OCI-LY7 (cell line): ENCODE measurements at regions not wholly inside any gene's neighbourhood (a gene's known extent, or its start where the extent isn't known, plus 50 kb on each side); places are given as distances from the start of the nearest gene placed in this dataset.

Experiments used
- BruUV-seq: library from RNA; stranded (reverse); fragments of 400-500 nt; replicated peaks from 2 replicates; lab custom pipeline; 2021; lab: Mats Ljungman, UMichigan
- CTCF ChIA-PET: fragments of 300-600 bp; sonication (Branson Sonifier 250); formaldehyde crosslinking; loops from one replicate; lab custom pipeline; 2022; ENCODE audit warnings: antibody characterized with exemption; ENCODE audit not compliant: unreplicated experiment; lab: Charles Lee
- POLR2A ChIA-PET: fragments of 300-600 bp; sonication (Branson Sonifier 250); formaldehyde crosslinking; loops from one replicate; lab custom pipeline; 2022; ENCODE audit warnings: antibody characterized with exemption; lab: Charles Lee
- DNase-seq: peaks from one replicate; pipeline ENCODE4 v3.0.0-alpha.2; 2015; ENCODE audit warnings: low spot score
- H2AFZ ChIP-seq: fragments of 200-600 bp; sonication (generic), shearing (Covaris generic); 2 replicates; pipeline ENCODE4 v1.6.1; 2014; ENCODE audit warnings: mild to moderate bottlenecking, antibody characterized with exemption, low read length, moderate library complexity
- H3K27ac ChIP-seq: fragments of 200-600 bp; sonication (generic); 2 replicates; pipeline ENCODE4 v1.5.1; 2014; ENCODE audit warnings: mixed run types, low read depth, mild to moderate bottlenecking, moderate library complexity, low read length, inconsistent platforms; ENCODE audit not compliant: poor library complexity, severe bottlenecking
- H3K36me3 ChIP-seq: fragments of 200-600 bp; sonication (generic); 2 replicates; pipeline ENCODE4 v1.6.1; 2014; ENCODE audit warnings: mild to moderate bottlenecking, antibody characterized with exemption, low read length, moderate library complexity, mixed read lengths; ENCODE audit not compliant: insufficient read depth
- H3K4me1 ChIP-seq: fragments of 200-600 bp; sonication (generic); 2 replicates; pipeline ENCODE4 v1.5.1; 2014; ENCODE audit warnings: mild to moderate bottlenecking, low read length; ENCODE audit not compliant: insufficient read depth, poor library complexity, severe bottlenecking
- H3K4me2 ChIP-seq: fragments of 200-600 bp; sonication (generic); 2 replicates; pipeline ENCODE4 v1.6.1; 2014; ENCODE audit warnings: mild to moderate bottlenecking, low read length
- H3K4me3 ChIP-seq: fragments of 200-600 bp; sonication (generic); 2 replicates; pipeline ENCODE4 v1.5.1; 2014; ENCODE audit warnings: mild to moderate bottlenecking, low read depth, low read length; ENCODE audit not compliant: poor library complexity, severe bottlenecking
- H3K79me2 ChIP-seq: fragments of 200-600 bp; sonication (generic); 2 replicates; pipeline ENCODE4 v1.6.1; 2016; ENCODE audit warnings: low read depth, mild to moderate bottlenecking, low read length, moderate library complexity, mixed read lengths; ENCODE audit not compliant: insufficient read depth
- H3K9me2 ChIP-seq: fragments of 200-600 bp; sonication (generic); 2 replicates; pipeline ENCODE4 v1.6.1; 2016; ENCODE audit warnings: mild to moderate bottlenecking, low read length, mixed read lengths; ENCODE audit not compliant: insufficient read depth
- H3K9me3 ChIP-seq: fragments of 200-600 bp; sonication (generic); 2 replicates; pipeline ENCODE4 v1.6.1; 2014; ENCODE audit warnings: mild to moderate bottlenecking, mixed run types, low read length, mixed read lengths
- H4K20me1 ChIP-seq: fragments of 200-600 bp; sonication (generic); 2 replicates; pipeline ENCODE4 v1.6.1; 2014; ENCODE audit warnings: mild to moderate bottlenecking, antibody characterized with exemption, low read length, moderate library complexity, mixed read lengths; ENCODE audit not compliant: insufficient read depth
- CTCF ChIP-seq: fragments of 200-600 bp; sonication (generic); conservative IDR thresholded peaks from 2 replicates; pipeline ENCODE4 v1.5.1; 2014; ENCODE audit warnings: mild to moderate bottlenecking, antibody characterized with exemption, low read length, moderate library complexity, mixed read lengths
- EZH2phosphoT487 ChIP-seq: fragments of 200-600 bp; sonication (generic); IDR thresholded peaks from 2 replicates; pipeline ENCODE4 v1.6.1; 2018; ENCODE audit warnings: low read depth, borderline replicate concordance, mild to moderate bottlenecking, mixed run types, antibody characterized with exemption, low read length, moderate library complexity, mixed read lengths
- intact Hi-C: fragments of 100-400 bp; cut with micrococcal nuclease; formaldehyde crosslinking; loops from one replicate; pipeline ENCODE4 v1.10.0; 2022; ENCODE audit not compliant: unreplicated experiment

- POLR2A ChIA-PET, result no interaction called here
- H3K9me3 ChIP-seq, result no peaks in the 10 kb centered on the region
- CTCF ChIA-PET, result interaction anchor here (0.6 kb wide), 1 partner anchor 1669 kb away, joined by 7 read pairs; no protein-coding TSS in a partner anchor
- no peaks in the 10 kb centered on the region for H3K4me1 ChIP-seq
- DNase-seq, result no peak
- intact Hi-C loops, result no loop called here
- no peak overlapping the region for H2AFZ ChIP-seq
- H3K9me2 ChIP-seq, result no peaks in the 10 kb centered on the region
- no peak overlapping the region for H3K4me3 ChIP-seq
- H3K27ac ChIP-seq, result no peak overlapping the region
- H3K79me2 ChIP-seq, result no peaks in the 10 kb centered on the region
- no peaks in the 10 kb centered on the region for H3K36me3 ChIP-seq
- H4K20me1 ChIP-seq, result no peaks in the 10 kb centered on the region
- TF ChIP-seq CTCF (no peak), EZH2phosphoT487 (no peak)
- no peak overlapping the region for H3K4me2 ChIP-seq
- no TSS peak for BruUV-seq
Measured at GRCh38 chr11:116457336-116458007, 315.3 kb downstream of the BUD13 start.

DNA sequence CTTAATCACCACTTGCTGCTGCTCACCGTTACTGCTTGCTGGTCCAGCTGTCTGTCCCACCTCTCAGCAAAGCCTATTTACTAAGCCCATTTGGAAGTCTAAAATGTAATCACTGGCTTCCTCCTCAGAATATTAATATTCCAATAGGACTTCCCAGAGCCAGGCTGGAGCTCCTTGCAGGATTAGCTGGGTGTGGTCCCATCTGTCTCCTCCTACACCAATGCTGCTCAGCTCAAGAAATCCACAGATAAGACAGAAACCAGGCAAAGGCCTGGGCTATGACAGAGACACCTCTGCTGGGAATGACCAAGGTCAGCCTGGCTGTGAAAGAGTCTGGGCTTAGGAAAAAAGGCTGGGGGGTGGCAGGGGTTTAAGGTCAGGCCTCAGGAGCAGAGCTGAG, 317.8 kb downstream of the BUD13 start:
- ChIA-PET CTCF (no interaction called here), POLR2A (no interaction called here)
- no peaks in the 10 kb centered on the region for H3K4me1 ChIP-seq
- no peak for TF ChIP-seq EZH2phosphoT487
- no peak for TF ChIP-seq CTCF
- no peak overlapping the region for H3K4me3 ChIP-seq
- H3K4me2 ChIP-seq, result no peak overlapping the region
- H3K27ac ChIP-seq, result no peak overlapping the region
- no peaks in the 10 kb centered on the region for H3K9me3 ChIP-seq
- H3K9me2 ChIP-seq, result no peaks in the 10 kb centered on the region
- no peaks in the 10 kb centered on the region for H3K36me3 ChIP-seq
- no peak overlapping the region for H2AFZ ChIP-seq
- intact Hi-C loops, result loop anchor here (5.0 kb wide), 2 partner anchors 187 to 237 kb away; no protein-coding TSS in a partner anchor
- no peaks in the 10 kb centered on the region for H3K79me2 ChIP-seq
- no TSS peak for BruUV-seq
- no peak for DNase-seq
- no peaks in the 10 kb centered on the region for H4K20me1 ChIP-seq

GRCh38 chr11:116454020-116454645, 318.7 kb downstream of the BUD13 start:
- DNase-seq, result peak; percentile 41
- no peaks in the 10 kb centered on the region for H3K4me1 ChIP-seq

More at GRCh38 chr11:116454020-116454645, 318.7 kb downstream of the BUD13 start:
- no peaks in the 10 kb centered on the region for H4K20me1 ChIP-seq
- no peaks in the 10 kb centered on the region for H3K79me2 ChIP-seq
- ChIA-PET CTCF (no interaction called here), POLR2A (no interaction called here)
- no peaks in the 10 kb centered on the region for H3K36me3 ChIP-seq
- H3K4me2 ChIP-seq, result no peak overlapping the region
- H3K4me3 ChIP-seq, result no peak overlapping the region
- no peaks in the 10 kb centered on the region for H3K9me3 ChIP-seq
- H3K9me2 ChIP-seq, result no peaks in the 10 kb centered on the region
- no TSS peak for BruUV-seq
- no peak overlapping the region for H3K27ac ChIP-seq
- TF ChIP-seq EZH2phosphoT487, result no peak
- peak; percentile 77 for TF ChIP-seq CTCF
- intact Hi-C loops, result loop anchor here (5.0 kb wide), 2 partner anchors 188 to 238 kb away; no protein-coding TSS in a partner anchor
- no peak overlapping the region for H2AFZ ChIP-seq
